Stomach (tissue), 4 donors: ENCODE measurements at regions not wholly inside any gene's neighbourhood (a gene's known extent, or its start where the extent isn't known, plus 50 kb on each side); places are given as distances from the start of the nearest gene placed in this dataset.

Source experiments
- CTCF ChIP-seq, 7 experiments: fragments of 450-650 bp in 4 of 7; fragments of 200-600 bp in 3 of 7; sonication (generic) in 3 of 7; IDR thresholded peaks; one replicate each; pipeline ENCODE4 v1.5.1; 2016 to 2019; ENCODE audit warnings: antibody characterized with exemption in 7 of 7, control low read depth in 2 of 7, mild to moderate bottlenecking in 1 of 7
- EP300 ChIP-seq: sonication (generic); formaldehyde crosslinking; IDR thresholded peaks from one replicate; pipeline ENCODE4 v1.6.1; 2017; ENCODE audit warnings: antibody characterized with exemption
- POLR2A ChIP-seq, 4 donors: fragments of 450-650 bp; IDR thresholded peaks; one replicate each; pipeline ENCODE4 v1.6.1; 2016; ENCODE audit warnings: antibody characterized with exemption in 4 of 4, control low read depth in 2 of 4, mild to moderate bottlenecking in 1 of 4, moderate library complexity in 1 of 4
- POLR2AphosphoS5 ChIP-seq, 3 donors: sonication (generic); formaldehyde crosslinking; IDR thresholded peaks; one replicate each; pipeline ENCODE4 v1.6.1; 2016; ENCODE audit warnings: antibody characterized with exemption in 3 of 3

- TF ChIP-seq CTCF (IDR thresholded peaks at IDR 0.05), result no peak
- no peak for TF ChIP-seq EP300
- no peak for TF ChIP-seq POLR2A (IDR thresholded peaks at IDR 0.05)
- TF ChIP-seq POLR2AphosphoS5 (IDR thresholded peaks at IDR 0.05), result no peak
Measured at GRCh38 chr7:49324707-49325106, 400.4 kb downstream of the CDC14C start.
